ENCODE measurements at regions not wholly inside any gene's neighbourhood (a gene's known extent, or its start where the extent isn't known, plus 50 kb on each side); places are given as distances from the start of the nearest gene placed in this dataset.

GRCh38 chr20:48107560-48107959 is 322.3 kb upstream of the SULF2 start:
- no peak overlapping the region for H3K4me3 ChIP-seq (ENCODE audit: low read depth, low read length)
- no peak for TF ChIP-seq CTCF (IDR thresholded peaks at IDR 0.05; ENCODE audit: insufficient read depth, low read length, poor library complexity, severe bottlenecking)
- no peak for DNase-seq (ENCODE audit: low read depth)

DNA sequence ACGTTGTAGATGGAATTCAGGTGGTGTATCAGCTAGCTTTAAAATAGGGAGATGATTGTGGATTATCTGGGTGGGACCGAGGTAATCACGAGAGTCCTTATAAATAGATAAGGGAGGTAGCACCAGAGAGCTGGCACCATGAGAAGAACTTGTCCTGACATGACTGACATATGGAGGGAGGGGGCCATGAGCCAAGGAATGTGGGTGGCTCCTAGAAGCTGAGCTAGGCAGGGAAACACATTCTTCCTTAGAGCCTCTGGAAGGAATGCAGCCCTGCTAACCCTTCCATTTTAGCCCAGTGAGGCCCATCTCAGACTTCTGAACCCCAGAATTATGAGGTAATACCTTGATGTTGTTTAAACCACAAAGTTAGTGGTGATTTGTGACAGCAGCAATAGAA is 321.1 kb upstream of the SULF2 start:
- DNase-seq (ENCODE audit: low read depth) = no peak
- no peaks in the 10 kb centered on the region for H3K27me3 ChIP-seq (ENCODE audit: control insufficient read depth, insufficient read depth, low read length)
- no peak for TF ChIP-seq CTCF (IDR thresholded peaks at IDR 0.05; ENCODE audit: insufficient read depth, low read length, poor library complexity, severe bottlenecking)
- H3K4me3 ChIP-seq (ENCODE audit: low read depth, low read length) = no peak overlapping the region
- no peaks in the 10 kb centered on the region for H3K36me3 ChIP-seq (ENCODE audit: control insufficient read depth, insufficient read depth, low read length)

More at GRCh38 chr20:48107560-48107959, 322.3 kb upstream of the SULF2 start:
- no peaks in the 10 kb centered on the region for H3K27me3 ChIP-seq (ENCODE audit: control insufficient read depth, insufficient read depth, low read length)
- H3K36me3 ChIP-seq (ENCODE audit: control insufficient read depth, insufficient read depth, low read length) = no peaks in the 10 kb centered on the region

GRCh38 chr20:48105526-48105925 is 320.2 kb upstream of the SULF2 start:
- no peak overlapping the region for H3K4me3 ChIP-seq (ENCODE audit: low read depth, low read length)

DNA sequence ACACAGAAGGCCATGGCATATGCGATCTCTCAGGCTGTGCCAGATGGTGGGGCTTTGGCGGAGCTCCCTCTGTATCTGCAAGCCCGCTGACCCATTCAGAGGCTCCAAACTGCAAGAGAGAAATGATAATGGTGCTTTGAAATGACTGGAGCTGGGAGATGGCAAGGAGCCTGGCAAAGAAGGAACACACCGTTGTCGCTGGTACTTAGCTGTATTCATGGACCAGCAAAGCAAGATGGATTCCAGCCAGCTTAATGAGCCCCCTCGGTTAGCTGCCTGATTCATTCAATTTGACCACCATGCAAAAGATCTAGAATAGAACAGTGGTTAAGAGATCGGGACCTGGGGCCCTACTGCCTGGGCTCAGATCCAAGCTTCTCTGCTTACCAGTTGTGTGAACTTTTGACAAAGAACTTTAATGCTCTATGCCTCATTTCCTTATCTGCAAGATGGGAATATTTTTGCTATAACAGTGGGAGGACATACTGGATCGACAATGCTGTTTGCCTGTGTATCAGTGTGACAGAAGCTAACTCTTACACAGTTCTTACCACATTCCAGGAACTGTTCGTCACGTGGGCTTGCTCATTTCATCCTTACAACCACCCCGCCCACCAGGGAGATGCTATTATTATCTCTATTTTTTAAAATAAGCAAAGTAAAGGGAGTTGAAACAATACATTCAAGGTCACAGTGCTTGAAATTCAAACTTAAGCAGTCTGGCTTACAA is 317.8 kb upstream of the SULF2 start:
- no peak for DNase-seq (ENCODE audit: low read depth)
- Histone ChIP-seq H3K27me3 (ENCODE audit: control insufficient read depth, insufficient read depth, low read length) (no peaks in the 10 kb centered on the region), H3K36me3 (ENCODE audit: control insufficient read depth, insufficient read depth, low read length) (no peaks in the 10 kb centered on the region), H3K4me3 (ENCODE audit: low read depth, low read length) (no peak overlapping the region)
- TF ChIP-seq CTCF (IDR thresholded peaks at IDR 0.05; ENCODE audit: insufficient read depth, low read length, poor library complexity, severe bottlenecking) = no peak

More at GRCh38 chr20:48105526-48105925, 320.2 kb upstream of the SULF2 start:
- Histone ChIP-seq H3K36me3 (ENCODE audit: control insufficient read depth, insufficient read depth, low read length) (no peaks in the 10 kb centered on the region), H3K27me3 (ENCODE audit: control insufficient read depth, insufficient read depth, low read length) (no peaks in the 10 kb centered on the region)
- no peak for TF ChIP-seq CTCF (IDR thresholded peaks at IDR 0.05; ENCODE audit: insufficient read depth, low read length, poor library complexity, severe bottlenecking)
- no peak for DNase-seq (ENCODE audit: low read depth)

GRCh38 chr20:48102076-48102787 is 317.0 kb upstream of the SULF2 start:
- H3K4me3 ChIP-seq (ENCODE audit: low read depth, low read length) = no peak overlapping the region
- no peak for DNase-seq (ENCODE audit: low read depth)
- H3K36me3 ChIP-seq (ENCODE audit: control insufficient read depth, insufficient read depth, low read length) = no peaks in the 10 kb centered on the region
- no peak for TF ChIP-seq CTCF (IDR thresholded peaks at IDR 0.05; ENCODE audit: insufficient read depth, low read length, poor library complexity, severe bottlenecking)
- H3K27me3 ChIP-seq (ENCODE audit: control insufficient read depth, insufficient read depth, low read length) = no peaks in the 10 kb centered on the region
